ENCODE measurements at regions not wholly inside any gene's neighbourhood (a gene's known extent, or its start where the extent isn't known, plus 50 kb on each side); places are given as distances from the start of the nearest gene placed in this dataset.

DNA sequence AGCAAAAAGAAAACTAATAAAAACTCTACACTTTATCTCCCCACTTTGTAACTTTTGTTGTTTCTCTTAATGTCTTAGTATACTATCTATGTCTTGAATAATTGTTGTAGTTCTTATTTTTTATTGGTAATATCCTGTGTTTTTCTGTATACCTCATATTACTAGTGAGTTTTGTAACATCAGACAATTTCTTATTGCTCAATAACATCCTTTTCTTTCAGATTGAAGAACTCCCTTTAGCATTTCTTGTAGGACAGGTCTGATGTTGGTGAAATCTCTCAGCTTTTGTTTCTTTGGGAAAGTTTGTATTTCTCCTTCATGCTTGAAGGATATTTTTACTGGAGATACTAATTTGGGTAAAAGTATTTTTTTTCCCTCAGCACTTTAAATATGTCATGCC, 79.8 kb upstream of the LRRC8B start (continued):
- TF ChIP-seq, protein P1, sequence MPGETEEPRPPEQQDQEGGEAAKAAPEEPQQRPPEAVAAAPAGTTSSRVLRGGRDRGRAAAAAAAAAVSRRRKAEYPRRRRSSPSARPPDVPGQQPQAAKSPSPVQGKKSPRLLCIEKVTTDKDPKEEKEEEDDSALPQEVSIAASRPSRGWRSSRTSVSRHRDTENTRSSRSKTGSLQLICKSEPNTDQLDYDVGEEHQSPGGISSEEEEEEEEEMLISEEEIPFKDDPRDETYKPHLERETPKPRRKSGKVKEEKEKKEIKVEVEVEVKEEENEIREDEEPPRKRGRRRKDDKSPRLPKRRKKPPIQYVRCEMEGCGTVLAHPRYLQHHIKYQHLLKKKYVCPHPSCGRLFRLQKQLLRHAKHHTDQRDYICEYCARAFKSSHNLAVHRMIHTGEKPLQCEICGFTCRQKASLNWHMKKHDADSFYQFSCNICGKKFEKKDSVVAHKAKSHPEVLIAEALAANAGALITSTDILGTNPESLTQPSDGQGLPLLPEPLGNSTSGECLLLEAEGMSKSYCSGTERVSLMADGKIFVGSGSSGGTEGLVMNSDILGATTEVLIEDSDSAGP (CRISPR knock-in tag; IDR thresholded peaks at IDR 0.05; ENCODE audit: borderline replicate concordance) = no peak
- TF ChIP-seq PTBP1 (IDR thresholded peaks at IDR 0.05; ENCODE audit: low read depth, low read length, poor library complexity, severe bottlenecking) = no peak

DNA sequence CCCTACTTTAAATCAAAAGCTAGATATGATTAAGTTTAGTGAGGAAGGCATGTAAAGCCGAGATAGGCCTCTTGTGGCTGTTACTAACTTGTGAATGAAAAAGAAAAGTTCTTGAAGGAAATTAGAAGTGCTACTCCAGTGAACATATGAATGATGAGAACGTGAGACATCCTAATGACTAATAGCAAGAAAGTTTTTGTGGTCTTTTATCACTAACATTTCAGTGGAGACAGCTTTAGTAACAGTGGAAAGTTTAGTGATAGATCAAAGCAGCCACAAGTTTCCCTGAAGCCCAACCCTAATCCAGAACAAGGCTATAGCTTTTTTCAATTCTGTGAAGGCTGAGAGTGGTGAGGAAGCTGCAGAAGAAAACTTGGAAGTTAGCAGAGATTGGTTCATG, 73.6 kb upstream of the LRRC8B start:
- POLR2A ChIA-PET = no interaction called here
- 3% methylated on average over 2 of the region's 2 CpGs for WGBS (ENCODE audit: low lambda C conversion rate)
- Histone ChIP-seq H3K4me2 (ENCODE audit: low read depth, low read length) (no peak overlapping the region), H3K4me1 (ENCODE audit: insufficient read depth, low read length) (no peaks in the 10 kb centered on the region), H3K36me3 (replicated peaks in 1 of 2; ENCODE audit: control insufficient read depth in 1 of 2, insufficient read depth in 2 of 2, low read length in 2 of 2) (no peaks in the 10 kb centered on the region), H4K20me1 (ENCODE audit: insufficient read depth, low read length) (no peaks in the 10 kb centered on the region), H3K27me3 (ENCODE audit: control insufficient read depth in 1 of 2, insufficient read depth in 2 of 2, low read length in 2 of 2) (no peaks in the 10 kb centered on the region), H3K9me3 (ENCODE audit: low read length) (no peaks in the 10 kb centered on the region), H2AFZ (ENCODE audit: low read length) (no peak overlapping the region), H3K27ac (ENCODE audit: extremely low read length, insufficient read depth, low read length) (no peak overlapping the region), H3K9ac (ENCODE audit: insufficient read depth, low read depth, low read length) (no peak overlapping the region), H3K79me2 (ENCODE audit: insufficient read depth, low read length) (no peaks in the 10 kb centered on the region), H3K4me3 (replicated peaks in 1 of 3; ENCODE audit: insufficient read depth in 1 of 3, low read depth in 2 of 3, low read length in 3 of 3) (no peak overlapping the region)
- FAIRE-seq = no peak
- in situ Hi-C loops (cut with HindIII; ENCODE audit: extremely low pct_ligation_motif_present, low pct_unique_long_range_greater_than_20kb) (loop anchor here (25.0 kb wide), 1 partner anchor 439 kb away; the partner anchor contains the start of gene GBP3), intact Hi-C loops (cut with micrococcal nuclease; ENCODE audit: unreplicated experiment) (no loop called here)
- CTCF ChIA-PET (ENCODE audit: low intra/inter-chr PET ratio, low total read pairs) = no interaction called here
- ATAC-seq = no peak
- BruUV-seq (replicated peaks) = no TSS peak
- no peak for DNase-seq (ENCODE audit: low spot score)
- TF ChIP-seq ZNF747 (CRISPR knock-in tag; IDR thresholded peaks at IDR 0.05; ENCODE audit: borderline replicate concordance) (no peak), SMC3 (IDR thresholded peaks at IDR 0.05; ENCODE audit: low read length) (no peak), NFE2L2 (IDR thresholded peaks at IDR 0.05; ENCODE audit: low read length) (no peak), ZNF878 (CRISPR knock-in tag; IDR thresholded peaks at IDR 0.05) (no peak), ZZZ3 (CRISPR knock-in tag; IDR thresholded peaks at IDR 0.05; ENCODE audit: borderline replicate concordance) (no peak), TRIM24 (CRISPR knock-in tag; IDR thresholded peaks at IDR 0.05) (no peak), MXD4 (CRISPR knock-in tag; IDR thresholded peaks at IDR 0.05) (no peak), NKX3-1 (CRISPR knock-in tag; IDR thresholded peaks at IDR 0.05) (no peak)
- TF ChIP-seq, protein P2, sequence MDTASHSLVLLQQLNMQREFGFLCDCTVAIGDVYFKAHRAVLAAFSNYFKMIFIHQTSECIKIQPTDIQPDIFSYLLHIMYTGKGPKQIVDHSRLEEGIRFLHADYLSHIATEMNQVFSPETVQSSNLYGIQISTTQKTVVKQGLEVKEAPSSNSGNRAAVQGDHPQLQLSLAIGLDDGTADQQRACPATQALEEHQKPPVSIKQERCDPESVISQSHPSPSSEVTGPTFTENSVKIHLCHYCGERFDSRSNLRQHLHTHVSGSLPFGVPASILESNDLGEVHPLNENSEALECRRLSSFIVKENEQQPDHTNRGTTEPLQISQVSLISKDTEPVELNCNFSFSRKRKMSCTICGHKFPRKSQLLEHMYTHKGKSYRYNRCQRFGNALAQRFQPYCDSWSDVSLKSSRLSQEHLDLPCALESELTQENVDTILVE (CRISPR knock-in tag; IDR thresholded peaks at IDR 0.05) = no peak
- TF ChIP-seq, protein P3, sequence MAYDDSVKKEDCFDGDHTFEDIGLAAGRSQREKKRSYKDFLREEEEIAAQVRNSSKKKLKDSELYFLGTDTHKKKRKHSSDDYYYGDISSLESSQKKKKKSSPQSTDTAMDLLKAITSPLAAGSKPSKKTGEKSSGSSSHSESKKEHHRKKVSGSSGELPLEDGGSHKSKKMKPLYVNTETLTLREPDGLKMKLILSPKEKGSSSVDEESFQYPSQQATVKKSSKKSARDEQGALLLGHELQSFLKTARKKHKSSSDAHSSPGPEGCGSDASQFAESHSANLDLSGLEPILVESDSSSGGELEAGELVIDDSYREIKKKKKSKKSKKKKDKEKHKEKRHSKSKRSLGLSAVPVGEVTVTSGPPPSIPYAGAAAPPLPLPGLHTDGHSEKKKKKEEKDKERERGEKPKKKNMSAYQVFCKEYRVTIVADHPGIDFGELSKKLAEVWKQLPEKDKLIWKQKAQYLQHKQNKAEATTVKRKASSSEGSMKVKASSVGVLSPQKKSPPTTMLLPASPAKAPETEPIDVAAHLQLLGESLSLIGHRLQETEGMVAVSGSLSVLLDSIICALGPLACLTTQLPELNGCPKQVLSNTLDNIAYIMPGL (CRISPR knock-in tag; IDR thresholded peaks at IDR 0.05; ENCODE audit: borderline replicate concordance in 1 of 2, low read depth in 1 of 2) = no peak
- TF ChIP-seq, protein P4, sequence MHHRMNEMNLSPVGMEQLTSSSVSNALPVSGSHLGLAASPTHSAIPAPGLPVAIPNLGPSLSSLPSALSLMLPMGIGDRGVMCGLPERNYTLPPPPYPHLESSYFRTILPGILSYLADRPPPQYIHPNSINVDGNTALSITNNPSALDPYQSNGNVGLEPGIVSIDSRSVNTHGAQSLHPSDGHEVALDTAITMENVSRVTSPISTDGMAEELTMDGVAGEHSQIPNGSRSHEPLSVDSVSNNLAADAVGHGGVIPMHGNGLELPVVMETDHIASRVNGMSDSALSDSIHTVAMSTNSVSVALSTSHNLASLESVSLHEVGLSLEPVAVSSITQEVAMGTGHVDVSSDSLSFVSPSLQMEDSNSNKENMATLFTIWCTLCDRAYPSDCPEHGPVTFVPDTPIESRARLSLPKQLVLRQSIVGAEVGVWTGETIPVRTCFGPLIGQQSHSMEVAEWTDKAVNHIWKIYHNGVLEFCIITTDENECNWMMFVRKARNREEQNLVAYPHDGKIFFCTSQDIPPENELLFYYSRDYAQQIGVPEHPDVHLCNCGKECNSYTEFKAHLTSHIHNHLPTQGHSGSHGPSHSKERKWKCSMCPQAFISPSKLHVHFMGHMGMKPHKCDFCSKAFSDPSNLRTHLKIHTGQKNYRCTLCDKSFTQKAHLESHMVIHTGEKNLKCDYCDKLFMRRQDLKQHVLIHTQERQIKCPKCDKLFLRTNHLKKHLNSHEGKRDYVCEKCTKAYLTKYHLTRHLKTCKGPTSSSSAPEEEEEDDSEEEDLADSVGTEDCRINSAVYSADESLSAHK (CRISPR knock-in tag; IDR thresholded peaks at IDR 0.05; ENCODE audit: borderline replicate concordance) = no peak
- TF ChIP-seq, protein P5, sequence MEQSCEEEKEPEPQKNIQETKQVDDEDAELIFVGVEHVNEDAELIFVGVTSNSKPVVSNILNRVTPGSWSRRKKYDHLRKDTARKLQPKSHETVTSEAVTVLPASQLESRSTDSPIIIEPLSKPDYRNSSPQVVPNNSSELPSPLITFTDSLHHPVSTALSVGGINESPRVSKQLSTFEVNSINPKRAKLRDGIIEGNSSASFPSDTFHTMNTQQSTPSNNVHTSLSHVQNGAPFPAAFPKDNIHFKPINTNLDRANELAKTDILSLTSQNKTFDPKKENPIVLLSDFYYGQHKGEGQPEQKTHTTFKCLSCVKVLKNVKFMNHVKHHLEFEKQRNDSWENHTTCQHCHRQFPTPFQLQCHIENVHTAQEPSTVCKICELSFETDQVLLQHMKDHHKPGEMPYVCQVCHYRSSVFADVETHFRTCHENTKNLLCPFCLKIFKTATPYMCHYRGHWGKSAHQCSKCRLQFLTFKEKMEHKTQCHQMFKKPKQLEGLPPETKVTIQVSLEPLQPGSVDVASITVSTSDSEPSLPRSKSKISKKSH (CRISPR knock-in tag; IDR thresholded peaks at IDR 0.05; ENCODE audit: borderline replicate concordance) = no peak

All from HepG2 (cell line).